GM12878 (cell line): ENCODE measurements at regions not wholly inside any gene's neighbourhood (a gene's known extent, or its start where the extent isn't known, plus 50 kb on each side); places are given as distances from the start of the nearest gene placed in this dataset.

ENCODE experiments used
- ATAC-seq: fragments of 200-7000 bp; cut with Tn5 transposase; 3 replicates; pipeline ENCODE4 v1.9.1; 2020; ENCODE audit warnings: mild to moderate bottlenecking, moderate library complexity
- BruUV-seq: library from RNA; stranded (reverse); fragments of 400-500 nt; replicated peaks from 2 replicates; lab custom pipeline; 2021; lab: Mats Ljungman, UMichigan
- CTCF ChIA-PET: fragments of 300-600 bp; sonication (Branson Sonifier 250); formaldehyde crosslinking; extraction: SDS; loops from one replicate; lab custom pipeline; 2021; ENCODE audit warnings: inconsistent platforms; lab: Yijun Ruan, JAX
- POLR2A ChIA-PET: fragments of 350-600 bp; formaldehyde crosslinking; extraction: SDS; loops from one replicate; lab custom pipeline; 2021; ENCODE audit warnings: inconsistent platforms; lab: Charles Lee
- RAD21 ChIA-PET: fragments of 300-600 bp; sonication (Branson Sonifier 250); formaldehyde crosslinking; loops from one replicate; lab custom pipeline; 2023; ENCODE audit warnings: antibody characterized with exemption; ENCODE audit not compliant: unreplicated experiment; lab: Charles Lee
- SMC1A ChIA-PET: fragments of 300-600 bp; sonication (Branson Sonifier 250); formaldehyde crosslinking; loops from one replicate; lab custom pipeline; 2023; ENCODE audit not compliant: unreplicated experiment, uncharacterized antibody; lab: Charles Lee
- DNase-seq: peaks from one replicate; pipeline ENCODE4 v3.0.0-alpha.2; 2011; ENCODE audit warnings: low read depth, low spot score
- FAIRE-seq: peaks from 3 replicates; lab custom pipeline; 2011; peaks lifted over from hg19 to GRCh38; lab: Jason Lieb, UNC
- H2AFZ ChIP-seq: 2 replicates; pipeline ENCODE4 v1.6.0; 2011; ENCODE audit warnings: low read depth, low read length, control low read depth; ENCODE audit not compliant: control insufficient read depth
- H3K27ac ChIP-seq: 2 replicates; pipeline ENCODE4 v1.5.1; 2011; ENCODE audit warnings: control low read depth; ENCODE audit not compliant: control insufficient read depth, insufficient read depth
- H3K27me3 ChIP-seq, 2 experiments: replicated peaks in 1 of 2; 2 replicates each; pipeline versions ENCODE4 v1.6.0 to v1.6.1; 2011; ENCODE audit warnings: low read length in 1 of 2; ENCODE audit not compliant: control insufficient read depth in 2 of 2, insufficient read depth in 2 of 2
- H3K36me3 ChIP-seq, 2 experiments: 2 replicates each; pipeline ENCODE4 v1.5.1; 2011; ENCODE audit warnings: low read length in 1 of 2; ENCODE audit not compliant: control insufficient read depth in 2 of 2, insufficient read depth in 2 of 2
- H3K4me1 ChIP-seq: 2 replicates; pipeline ENCODE4 v1.6.1; 2011; ENCODE audit warnings: mild to moderate bottlenecking, low read length, moderate library complexity, mixed read lengths; ENCODE audit not compliant: control insufficient read depth, insufficient read depth
- H3K4me2 ChIP-seq: 2 replicates; pipeline ENCODE4 v1.6.0; 2011; ENCODE audit warnings: control low read depth; ENCODE audit not compliant: control insufficient read depth, insufficient read depth
- H3K4me3 ChIP-seq: fragments of 200-600 bp; sonication (generic); 2 replicates; pipeline ENCODE4 v1.5.1; 2016
- H3K79me2 ChIP-seq: 2 replicates; pipeline ENCODE4 v1.6.0; 2011; ENCODE audit warnings: low read length; ENCODE audit not compliant: control insufficient read depth, insufficient read depth
- H3K9ac ChIP-seq: 2 replicates; pipeline ENCODE4 v1.8.0; 2011; ENCODE audit warnings: low read length, control low read depth, mixed read lengths; ENCODE audit not compliant: control insufficient read depth, insufficient read depth
- H3K9me3 ChIP-seq: replicated peaks from 3 replicates; pipeline ENCODE4 v1.5.1; 2011; ENCODE audit warnings: mild to moderate bottlenecking, low read length; ENCODE audit not compliant: control insufficient read depth, insufficient read depth
- H4K20me1 ChIP-seq: 2 replicates; pipeline ENCODE4 v1.6.0; 2011; ENCODE audit not compliant: control insufficient read depth, insufficient read depth
- BCL11A ChIP-seq: IDR thresholded peaks from 2 replicates; pipeline ENCODE4 v1.6.1; 2011; ENCODE audit warnings: low read depth, low read length
- CEBPB ChIP-seq, 2 experiments: fragments of 150-350 bp in 1 of 2; IDR thresholded peaks; 2 replicates each; pipeline ENCODE4 v1.6.1; 2012 to 2014; ENCODE audit warnings: low read depth in 2 of 2, low read length in 2 of 2, borderline replicate concordance in 1 of 2, inconsistent platforms in 1 of 2
- FOXM1 ChIP-seq: IDR thresholded peaks from 2 replicates; pipeline ENCODE4 v1.6.1; 2012; ENCODE audit warnings: low read depth, mild to moderate bottlenecking, inconsistent platforms, low read length, moderate library complexity
- MEF2B ChIP-seq: fragments of 450-650 bp; IDR thresholded peaks from 2 replicates; pipeline ENCODE4 v1.6.1; 2018; ENCODE audit warnings: mild to moderate bottlenecking, moderate library complexity; ENCODE audit not compliant: partially characterized antibody, poor library complexity, severe bottlenecking
- REST ChIP-seq: IDR thresholded peaks from 2 replicates; pipeline ENCODE4 v1.6.1; 2012; ENCODE audit warnings: mild to moderate bottlenecking, low read depth, low read length
- SMARCA5 ChIP-seq: fragments of 450-650 bp; IDR thresholded peaks from 2 replicates; pipeline ENCODE4 v1.6.1; 2017; ENCODE audit warnings: mild to moderate bottlenecking
- SUPT20H ChIP-seq: IDR thresholded peaks from 2 replicates; pipeline ENCODE4 v1.6.1; 2011; ENCODE audit warnings: low read depth, mild to moderate bottlenecking, low read length, moderate library complexity, borderline replicate concordance; ENCODE audit not compliant: control insufficient read depth
- WGBS: methylation state at CpG from one replicate; pipeline ENCODE4 v1.1.6; 2016; ENCODE audit warnings: low lambda C conversion rate; ENCODE audit not compliant: insufficient replicate concordance, insufficient coverage; ENCODE audit errors: missing lambda C conversion rate; 5-methylcytosine and 5-hydroxymethylcytosine counted together
- in situ Hi-C: fragments of 300-500 bp; cut with MboI; formaldehyde crosslinking; loops from 9 replicates; pipeline ENCODE4 v1.14.3; 2018; ENCODE audit warnings: mixed read lengths
- intact Hi-C: fragments of 100-400 bp; cut with micrococcal nuclease; formaldehyde crosslinking; loops from one replicate; pipeline ENCODE4 v1.14.2; 2022; ENCODE audit not compliant: unreplicated experiment
- TF ChIP-seq, protein P1 (sequence below): fragments of 450-650 bp; IDR thresholded peaks from 2 replicates; pipeline ENCODE4 v1.6.1; 2017; ENCODE audit warnings: mild to moderate bottlenecking

DNA sequence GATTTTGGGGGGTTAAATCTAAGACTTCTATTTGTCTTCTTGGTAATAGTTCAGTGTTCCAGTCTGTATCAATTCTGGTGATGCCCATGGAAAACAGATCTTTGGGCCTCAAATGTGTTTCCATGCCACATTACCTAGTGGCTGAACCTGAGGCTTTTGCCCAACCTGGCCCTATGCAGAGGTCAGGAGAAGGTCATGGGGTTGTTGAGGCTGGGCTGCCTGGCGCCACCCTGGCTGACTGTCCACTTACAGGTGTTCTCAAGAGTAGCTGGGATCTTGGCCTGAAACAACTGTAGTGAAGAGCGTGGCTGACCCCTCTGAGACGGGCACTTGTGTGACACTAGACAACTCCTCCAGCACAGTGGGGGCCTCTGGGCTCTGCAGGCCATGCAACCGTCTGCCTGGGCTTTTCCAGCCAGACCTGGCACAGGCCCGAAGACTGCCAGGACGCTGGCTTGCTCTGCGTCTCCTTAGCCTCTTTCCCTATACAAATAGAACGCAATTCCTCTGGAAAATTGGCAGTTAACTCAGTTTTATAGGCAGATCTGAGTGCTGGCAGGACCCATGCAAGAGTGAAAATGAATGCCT lies 127.8 kb downstream of the TRIM43 start:
- CTCF ChIA-PET = no interaction called here
- no peaks in the 10 kb centered on the region for H3K36me3 ChIP-seq
- no peak overlapping the region for H3K9ac ChIP-seq
- SMC1A ChIA-PET = no interaction called here
- H3K4me2 ChIP-seq = no peak overlapping the region
- no TSS peak for BruUV-seq
- no peaks in the 10 kb centered on the region for H3K9me3 ChIP-seq
- H4K20me1 ChIP-seq = no peaks in the 10 kb centered on the region
- in situ Hi-C loops (no loop called here), intact Hi-C loops (no loop called here)
- no peaks in the 10 kb centered on the region for H3K79me2 ChIP-seq
- TF ChIP-seq REST = no peak
- TF ChIP-seq CEBPB (IDR thresholded peaks at IDR 0.05; ENCODE audit: borderline replicate concordance in 1 of 2, low read depth in 2 of 2, low read length in 2 of 2) = no peak
- TF ChIP-seq BCL11A = no peak
- TF ChIP-seq, protein P1, sequence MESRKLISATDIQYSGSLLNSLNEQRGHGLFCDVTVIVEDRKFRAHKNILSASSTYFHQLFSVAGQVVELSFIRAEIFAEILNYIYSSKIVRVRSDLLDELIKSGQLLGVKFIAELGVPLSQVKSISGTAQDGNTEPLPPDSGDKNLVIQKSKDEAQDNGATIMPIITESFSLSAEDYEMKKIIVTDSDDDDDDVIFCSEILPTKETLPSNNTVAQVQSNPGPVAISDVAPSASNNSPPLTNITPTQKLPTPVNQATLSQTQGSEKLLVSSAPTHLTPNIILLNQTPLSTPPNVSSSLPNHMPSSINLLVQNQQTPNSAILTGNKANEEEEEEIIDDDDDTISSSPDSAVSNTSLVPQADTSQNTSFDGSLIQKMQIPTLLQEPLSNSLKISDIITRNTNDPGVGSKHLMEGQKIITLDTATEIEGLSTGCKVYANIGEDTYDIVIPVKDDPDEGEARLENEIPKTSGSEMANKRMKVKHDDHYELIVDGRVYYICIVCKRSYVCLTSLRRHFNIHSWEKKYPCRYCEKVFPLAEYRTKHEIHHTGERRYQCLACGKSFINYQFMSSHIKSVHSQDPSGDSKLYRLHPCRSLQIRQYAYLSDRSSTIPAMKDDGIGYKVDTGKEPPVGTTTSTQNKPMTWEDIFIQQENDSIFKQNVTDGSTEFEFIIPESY = no peak
- TF ChIP-seq SMARCA5 = no peak
- no peak for TF ChIP-seq MEF2B
- no peak for TF ChIP-seq SUPT20H
- TF ChIP-seq FOXM1 = no peak
- H3K27ac ChIP-seq = no peak overlapping the region
- no peak overlapping the region for H2AFZ ChIP-seq
- no peak overlapping the region for H3K4me3 ChIP-seq
- H3K4me1 ChIP-seq = no peaks in the 10 kb centered on the region
- POLR2A ChIA-PET = no interaction called here
- H3K27me3 ChIP-seq = no peaks in the 10 kb centered on the region
- DNase-seq (no peak), ATAC-seq (no peak), FAIRE-seq (no peak)
- WGBS = 18% methylated on average over 8 of the region's 8 CpGs
- RAD21 ChIA-PET = no interaction called here
